Smooth muscle cell (in vitro differentiated cells): ENCODE measurements at regions not wholly inside any gene's neighbourhood (a gene's known extent, or its start where the extent isn't known, plus 50 kb on each side); places are given as distances from the start of the nearest gene placed in this dataset.

ENCODE experiments used
- DNase-seq: peaks from one replicate; lab custom pipeline; 2025; ENCODE audit not compliant: unreplicated experiment; lab: John Stamatoyannopoulos, UW
- H2AFZ ChIP-seq: fragments of 200-600 bp; sonication (generic); 2 replicates; pipeline ENCODE4 v1.6.0; 2016; ENCODE audit warnings: antibody characterized with exemption, low read depth, mild to moderate bottlenecking
- H3F3A ChIP-seq: fragments of 200-600 bp; sonication (generic); 2 replicates; pipeline ENCODE4 v1.6.0; 2017; ENCODE audit warnings: antibody characterized with exemption, low read depth
- H3K27ac ChIP-seq: fragments of 200-600 bp; sonication (generic); 2 replicates; pipeline ENCODE4 v1.5.1; 2016; ENCODE audit warnings: low read depth, mild to moderate bottlenecking
- H3K27me3 ChIP-seq: fragments of 200-600 bp; sonication (generic); 2 replicates; pipeline ENCODE4 v1.6.1; 2016; ENCODE audit warnings: low read depth, mild to moderate bottlenecking
- H3K36me3 ChIP-seq: fragments of 200-600 bp; sonication (generic); 2 replicates; pipeline ENCODE4 v1.5.1; 2016; ENCODE audit warnings: low read depth
- H3K4me1 ChIP-seq: fragments of 200-600 bp; sonication (generic); 2 replicates; pipeline ENCODE4 v1.5.1; 2016; ENCODE audit warnings: low read depth
- H3K4me2 ChIP-seq: fragments of 200-600 bp; sonication (generic); 2 replicates; pipeline ENCODE4 v1.6.0; 2016; ENCODE audit warnings: mild to moderate bottlenecking
- H3K4me3 ChIP-seq: fragments of 200-600 bp; sonication (generic); 2 replicates; pipeline ENCODE4 v1.5.1; 2016; ENCODE audit warnings: mild to moderate bottlenecking
- H3K79me2 ChIP-seq: fragments of 200-600 bp; sonication (generic); 2 replicates; pipeline ENCODE4 v1.6.0; 2016; ENCODE audit warnings: low read depth, mild to moderate bottlenecking
- H3K9ac ChIP-seq: fragments of 200-600 bp; sonication (generic); 2 replicates; pipeline ENCODE4 v1.6.0; 2016; ENCODE audit warnings: low read depth
- H3K9me3 ChIP-seq: fragments of 200-600 bp; sonication (generic); replicated peaks from 2 replicates; pipeline ENCODE4 v1.5.1; 2016; ENCODE audit warnings: low read depth
- H4K20me1 ChIP-seq: fragments of 200-600 bp; sonication (generic); 2 replicates; pipeline ENCODE4 v1.6.0; 2016; ENCODE audit warnings: low read depth
- WGBS: methylation state at CpG from one replicate; pipeline ENCODE4 v1.1.7; 2016; ENCODE audit warnings: low lambda C conversion rate; 5-methylcytosine and 5-hydroxymethylcytosine counted together
- TF ChIP-seq, protein P1 (sequence below): fragments of 200-600 bp; sonication (generic); IDR thresholded peaks from 2 replicates; pipeline ENCODE4 v1.5.1; 2017; ENCODE audit warnings: borderline replicate concordance, mild to moderate bottlenecking, antibody characterized with exemption; ENCODE audit not compliant: insufficient read depth, poor library complexity, severe bottlenecking

DNA sequence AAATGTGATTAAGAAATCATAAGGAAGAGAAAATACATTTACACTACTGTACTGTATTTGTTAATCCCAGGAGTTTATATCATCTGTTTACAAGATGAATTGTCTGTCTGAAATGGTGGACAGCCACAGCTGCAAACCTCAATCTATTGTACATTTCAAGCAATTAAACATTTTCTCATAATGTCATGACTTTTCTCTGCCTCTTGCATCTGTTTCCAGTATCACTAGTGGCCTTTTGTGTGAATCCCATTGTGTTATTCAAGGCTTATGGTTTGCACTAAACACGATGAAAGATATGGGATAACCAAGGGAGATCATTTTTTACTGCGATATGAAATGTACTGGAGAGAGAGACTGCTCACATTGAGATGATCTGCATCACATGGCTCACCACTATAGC is 200.2 kb upstream of the LRRN1 start:
- no peak for DNase-seq
- H3K79me2 ChIP-seq = no peaks in the 10 kb centered on the region
- H3K27me3 ChIP-seq = no peaks in the 10 kb centered on the region
- H3K4me3 ChIP-seq = no peak overlapping the region
- no peak overlapping the region for H3K9ac ChIP-seq
- TF ChIP-seq, protein P1, sequence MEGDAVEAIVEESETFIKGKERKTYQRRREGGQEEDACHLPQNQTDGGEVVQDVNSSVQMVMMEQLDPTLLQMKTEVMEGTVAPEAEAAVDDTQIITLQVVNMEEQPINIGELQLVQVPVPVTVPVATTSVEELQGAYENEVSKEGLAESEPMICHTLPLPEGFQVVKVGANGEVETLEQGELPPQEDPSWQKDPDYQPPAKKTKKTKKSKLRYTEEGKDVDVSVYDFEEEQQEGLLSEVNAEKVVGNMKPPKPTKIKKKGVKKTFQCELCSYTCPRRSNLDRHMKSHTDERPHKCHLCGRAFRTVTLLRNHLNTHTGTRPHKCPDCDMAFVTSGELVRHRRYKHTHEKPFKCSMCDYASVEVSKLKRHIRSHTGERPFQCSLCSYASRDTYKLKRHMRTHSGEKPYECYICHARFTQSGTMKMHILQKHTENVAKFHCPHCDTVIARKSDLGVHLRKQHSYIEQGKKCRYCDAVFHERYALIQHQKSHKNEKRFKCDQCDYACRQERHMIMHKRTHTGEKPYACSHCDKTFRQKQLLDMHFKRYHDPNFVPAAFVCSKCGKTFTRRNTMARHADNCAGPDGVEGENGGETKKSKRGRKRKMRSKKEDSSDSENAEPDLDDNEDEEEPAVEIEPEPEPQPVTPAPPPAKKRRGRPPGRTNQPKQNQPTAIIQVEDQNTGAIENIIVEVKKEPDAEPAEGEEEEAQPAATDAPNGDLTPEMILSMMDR = no peak
- H2AFZ ChIP-seq = no peak overlapping the region
- no peak overlapping the region for H3K4me2 ChIP-seq
- no peaks in the 10 kb centered on the region for H3K4me1 ChIP-seq
- no peak overlapping the region for H3K27ac ChIP-seq
- 84% methylated on average over 2 of the region's 2 CpGs for WGBS
- H3K36me3 ChIP-seq = no peaks in the 10 kb centered on the region
- H3F3A ChIP-seq = no peaks in the 10 kb centered on the region
- H3K9me3 ChIP-seq = no peaks in the 10 kb centered on the region
- H4K20me1 ChIP-seq = no peaks in the 10 kb centered on the region

DNA sequence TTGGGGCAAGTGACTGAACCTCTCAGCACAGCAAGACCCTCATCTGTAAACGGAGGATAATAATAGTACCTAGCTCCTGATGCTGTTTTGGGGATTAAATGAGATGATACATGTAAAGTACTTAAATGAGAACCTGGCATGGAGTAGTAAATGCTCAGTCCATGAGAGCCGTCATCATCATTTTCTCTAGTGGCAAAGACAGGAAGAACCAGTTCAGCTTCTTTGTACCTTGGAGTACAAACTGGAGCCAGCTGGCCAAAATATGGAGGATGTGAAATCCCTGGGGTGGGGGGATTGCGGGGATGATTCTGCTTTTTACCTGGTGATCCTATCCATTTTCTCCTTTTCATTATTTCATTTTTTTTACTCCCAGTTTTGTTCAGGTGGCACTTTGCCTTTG is 204.2 kb upstream of the LRRN1 start:
- no peaks in the 10 kb centered on the region for H4K20me1 ChIP-seq
- DNase-seq = no peak
- no peaks in the 10 kb centered on the region for H3K9me3 ChIP-seq
- WGBS = 87% methylated on average over 3 of the region's 3 CpGs
- H2AFZ ChIP-seq = no peak overlapping the region
- H3K4me3 ChIP-seq = no peak overlapping the region
- no peaks in the 10 kb centered on the region for H3K79me2 ChIP-seq
- no peak overlapping the region for H3K4me2 ChIP-seq
- H3K36me3 ChIP-seq = no peaks in the 10 kb centered on the region
- H3K27me3 ChIP-seq = no peaks in the 10 kb centered on the region
- TF ChIP-seq, protein P1 = no peak
- no peak overlapping the region for H3K27ac ChIP-seq
- H3F3A ChIP-seq = no peaks in the 10 kb centered on the region
- no peaks in the 10 kb centered on the region for H3K4me1 ChIP-seq
- H3K9ac ChIP-seq = no peak overlapping the region

DNA sequence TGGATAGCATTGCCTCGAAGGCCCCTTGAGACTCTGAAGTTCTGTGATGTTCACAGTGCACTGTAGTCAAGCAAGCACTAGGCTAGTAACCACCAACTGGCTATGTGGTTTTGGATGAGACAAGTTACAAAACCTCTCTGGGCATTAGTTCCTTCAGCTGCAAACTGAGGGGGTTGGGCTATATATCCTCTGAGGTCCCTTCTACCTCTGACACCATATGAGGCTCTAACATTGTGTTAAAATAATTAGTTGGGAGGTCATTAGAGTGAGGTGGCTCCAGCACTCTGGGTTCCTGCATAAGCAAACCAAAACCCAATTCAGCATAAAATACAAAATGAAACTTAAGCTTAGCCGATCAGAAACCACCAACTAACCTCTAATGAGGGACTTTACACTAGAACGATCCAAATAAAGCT is 209.5 kb upstream of the LRRN1 start:
- Histone ChIP-seq H2AFZ (no peak overlapping the region), H3K4me1 (no peaks in the 10 kb centered on the region), H3K4me2 (no peak overlapping the region), H3K9me3 (no peaks in the 10 kb centered on the region), H3K79me2 (no peaks in the 10 kb centered on the region), H3K9ac (no peak overlapping the region), H4K20me1 (no peaks in the 10 kb centered on the region), H3K4me3 (no peak overlapping the region), H3K27me3 (no peaks in the 10 kb centered on the region), H3F3A (no peaks in the 10 kb centered on the region), H3K36me3 (no peaks in the 10 kb centered on the region), H3K27ac (no peak overlapping the region)
- WGBS = 96% methylated on average over 3 of the region's 3 CpGs
- TF ChIP-seq, protein P1 = no peak
- DNase-seq = no peak

DNA sequence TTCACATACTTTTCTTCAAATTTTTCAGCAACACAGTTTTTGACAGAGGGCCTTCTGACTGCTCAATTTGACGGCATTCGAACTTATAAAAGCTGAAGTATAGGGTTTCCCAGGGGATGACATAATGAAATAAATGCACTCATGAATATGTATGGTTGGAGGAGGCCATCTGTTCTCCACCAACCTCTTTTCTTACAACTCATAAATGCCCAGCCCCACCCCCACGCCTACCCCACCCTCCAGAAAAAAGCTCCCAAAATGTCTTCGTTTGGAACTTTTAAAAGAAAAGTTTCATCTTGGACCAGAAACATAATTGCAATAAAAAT is 211.6 kb upstream of the LRRN1 start:
- H3K27me3 ChIP-seq = no peaks in the 10 kb centered on the region
- no peaks in the 10 kb centered on the region for H3F3A ChIP-seq
- no peaks in the 10 kb centered on the region for H3K9me3 ChIP-seq
- H3K36me3 ChIP-seq = no peaks in the 10 kb centered on the region
- H4K20me1 ChIP-seq = no peaks in the 10 kb centered on the region
- TF ChIP-seq, protein P1 = no peak
- H3K27ac ChIP-seq = no peak overlapping the region
- no peaks in the 10 kb centered on the region for H3K79me2 ChIP-seq
- WGBS = 83% methylated on average over 4 of the region's 4 CpGs
- no peak overlapping the region for H2AFZ ChIP-seq
- no peaks in the 10 kb centered on the region for H3K4me1 ChIP-seq
- no peak overlapping the region for H3K4me3 ChIP-seq
- H3K4me2 ChIP-seq = no peak overlapping the region
- no peak overlapping the region for H3K9ac ChIP-seq
- DNase-seq = no peak
